DOHH2 (cell line): ENCODE measurements at regions not wholly inside any gene's neighbourhood (a gene's known extent, or its start where the extent isn't known, plus 50 kb on each side); places are given as distances from the start of the nearest gene placed in this dataset.

ENCODE experiments used
- H3F3A ChIP-seq: fragments of 200-600 bp; sonication (generic), shearing (Covaris generic); 2 replicates; pipeline ENCODE4 v1.6.0; 2016; ENCODE audit warnings: antibody characterized with exemption, mild to moderate bottlenecking; ENCODE audit not compliant: control insufficient read depth, insufficient read depth
- H3K27ac ChIP-seq: fragments of 200-600 bp; sonication (generic); 2 replicates; pipeline ENCODE4 v1.5.1; 2014; ENCODE audit warnings: low read depth, mild to moderate bottlenecking, low read length, moderate library complexity
- H3K27me3 ChIP-seq: fragments of 200-600 bp; sonication (generic); 2 replicates; pipeline ENCODE4 v1.6.1; 2014; ENCODE audit warnings: mild to moderate bottlenecking, low read length, mixed read lengths; ENCODE audit not compliant: control insufficient read depth
- H3K36me3 ChIP-seq: fragments of 200-600 bp; sonication (generic); 2 replicates; pipeline ENCODE4 v1.6.1; 2014; ENCODE audit warnings: mild to moderate bottlenecking, low read length, moderate library complexity, mixed read lengths; ENCODE audit not compliant: control insufficient read depth
- H3K4me1 ChIP-seq: fragments of 200-600 bp; sonication (generic); 2 replicates; pipeline ENCODE4 v1.6.1; 2014; ENCODE audit warnings: mild to moderate bottlenecking, low read length, mixed read lengths; ENCODE audit not compliant: control insufficient read depth
- H3K4me2 ChIP-seq: fragments of 200-600 bp; sonication (generic); 2 replicates; pipeline ENCODE4 v1.6.0; 2014; ENCODE audit warnings: mild to moderate bottlenecking, low read length, moderate library complexity
- H3K4me3 ChIP-seq: fragments of 200-600 bp; sonication (generic); 2 replicates; pipeline ENCODE4 v1.5.1; 2014; ENCODE audit warnings: mild to moderate bottlenecking, low read length, mixed read lengths
- H3K79me2 ChIP-seq: fragments of 200-600 bp; sonication (generic); 2 replicates; pipeline ENCODE4 v1.6.1; 2014; ENCODE audit warnings: mild to moderate bottlenecking, low read length, mixed read lengths; ENCODE audit not compliant: control insufficient read depth
- H3K9me2 ChIP-seq: fragments of 200-600 bp; sonication (generic); replicated peaks from 2 replicates; pipeline ENCODE4 v1.6.1; 2014; ENCODE audit warnings: mild to moderate bottlenecking, low read length, mixed read lengths; ENCODE audit not compliant: control insufficient read depth
- H3K9me3 ChIP-seq: fragments of 200-600 bp; sonication (generic); 2 replicates; pipeline ENCODE4 v1.6.1; 2014; ENCODE audit warnings: antibody characterized with exemption, low read length, mixed read lengths; ENCODE audit not compliant: control insufficient read depth, insufficient read depth
- H4K20me1 ChIP-seq: fragments of 200-600 bp; sonication (generic); 2 replicates; pipeline ENCODE4 v1.6.0; 2014; ENCODE audit warnings: low read depth, mild to moderate bottlenecking, antibody characterized with exemption, low read length, moderate library complexity; ENCODE audit not compliant: control insufficient read depth, insufficient read depth
- EZH2phosphoT487 ChIP-seq: fragments of 200-600 bp; sonication (generic); IDR thresholded peaks from 2 replicates; pipeline ENCODE4 v1.6.1; 2017; ENCODE audit warnings: borderline replicate concordance, mild to moderate bottlenecking, antibody characterized with exemption, low read length, moderate library complexity, mixed read lengths
- TF ChIP-seq, protein P1 (sequence below): fragments of 200-600 bp; sonication (generic); IDR thresholded peaks from one replicate; pipeline ENCODE4 v1.5.1; 2014; ENCODE audit warnings: antibody characterized with exemption, mild to moderate bottlenecking, low read depth, low read length; ENCODE audit not compliant: poor library complexity, severe bottlenecking

DNA sequence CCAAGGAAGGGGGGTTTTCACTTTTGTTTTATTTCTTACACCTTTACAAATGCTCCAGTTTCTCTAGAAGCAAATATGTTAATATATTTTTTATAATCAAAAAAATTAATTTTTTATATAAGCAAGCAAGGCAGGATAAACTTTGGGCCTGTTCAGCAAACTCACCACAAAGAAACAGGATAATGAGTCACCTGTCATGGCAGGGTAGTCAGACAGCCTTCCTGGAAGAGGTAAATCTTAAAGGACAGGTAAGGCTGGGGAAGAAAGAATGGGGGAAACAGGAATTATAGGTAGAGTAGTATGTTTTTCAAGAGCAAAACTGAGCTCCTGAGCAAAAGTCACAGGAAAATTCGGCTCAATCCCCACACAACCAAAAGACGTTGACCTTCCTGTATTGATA is 186.3 kb upstream of the SOX9 start:
- Histone ChIP-seq H3K9me2 (no peaks in the 10 kb centered on the region), H4K20me1 (no peaks in the 10 kb centered on the region), H3K36me3 (no peaks in the 10 kb centered on the region), H3K79me2 (no peaks in the 10 kb centered on the region), H3K27ac (no peak overlapping the region), H3K4me2 (no peak overlapping the region), H3K4me3 (no peak overlapping the region), H3K9me3 (no peaks in the 10 kb centered on the region), H3F3A (no peaks in the 10 kb centered on the region), H3K27me3 (no peaks in the 10 kb centered on the region), H3K4me1 (no peaks in the 10 kb centered on the region)
- TF ChIP-seq EZH2phosphoT487 = no peak
- TF ChIP-seq, protein P1, sequence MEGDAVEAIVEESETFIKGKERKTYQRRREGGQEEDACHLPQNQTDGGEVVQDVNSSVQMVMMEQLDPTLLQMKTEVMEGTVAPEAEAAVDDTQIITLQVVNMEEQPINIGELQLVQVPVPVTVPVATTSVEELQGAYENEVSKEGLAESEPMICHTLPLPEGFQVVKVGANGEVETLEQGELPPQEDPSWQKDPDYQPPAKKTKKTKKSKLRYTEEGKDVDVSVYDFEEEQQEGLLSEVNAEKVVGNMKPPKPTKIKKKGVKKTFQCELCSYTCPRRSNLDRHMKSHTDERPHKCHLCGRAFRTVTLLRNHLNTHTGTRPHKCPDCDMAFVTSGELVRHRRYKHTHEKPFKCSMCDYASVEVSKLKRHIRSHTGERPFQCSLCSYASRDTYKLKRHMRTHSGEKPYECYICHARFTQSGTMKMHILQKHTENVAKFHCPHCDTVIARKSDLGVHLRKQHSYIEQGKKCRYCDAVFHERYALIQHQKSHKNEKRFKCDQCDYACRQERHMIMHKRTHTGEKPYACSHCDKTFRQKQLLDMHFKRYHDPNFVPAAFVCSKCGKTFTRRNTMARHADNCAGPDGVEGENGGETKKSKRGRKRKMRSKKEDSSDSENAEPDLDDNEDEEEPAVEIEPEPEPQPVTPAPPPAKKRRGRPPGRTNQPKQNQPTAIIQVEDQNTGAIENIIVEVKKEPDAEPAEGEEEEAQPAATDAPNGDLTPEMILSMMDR = no peak

DNA sequence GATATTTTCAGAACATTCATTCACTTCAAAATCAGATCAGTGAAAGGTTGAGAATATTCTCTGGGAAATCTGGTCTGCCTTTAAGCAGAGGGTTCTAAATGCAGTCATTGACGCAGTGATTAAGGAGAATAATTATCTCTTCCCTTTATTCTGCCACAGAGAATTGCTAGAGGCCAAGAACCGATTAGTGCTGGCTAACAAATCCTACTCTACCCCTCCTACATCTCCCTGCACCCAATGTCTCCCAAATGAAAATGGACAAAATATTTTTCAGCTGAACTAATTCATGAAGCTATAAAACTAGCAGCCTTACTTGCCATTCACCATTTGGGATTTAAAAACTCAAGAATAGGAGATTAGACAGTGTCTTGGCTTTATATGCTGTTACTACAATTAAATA is 185.5 kb upstream of the SOX9 start:
- Histone ChIP-seq H3K9me2 (no peaks in the 10 kb centered on the region), H3K27me3 (no peaks in the 10 kb centered on the region), H3K4me3 (no peak overlapping the region), H3F3A (no peaks in the 10 kb centered on the region), H3K4me1 (no peaks in the 10 kb centered on the region), H3K4me2 (no peak overlapping the region), H3K27ac (no peak overlapping the region), H4K20me1 (no peaks in the 10 kb centered on the region), H3K36me3 (no peaks in the 10 kb centered on the region), H3K79me2 (no peaks in the 10 kb centered on the region), H3K9me3 (no peaks in the 10 kb centered on the region)
- no peak for TF ChIP-seq EZH2phosphoT487
- TF ChIP-seq, protein P1 = no peak

DNA sequence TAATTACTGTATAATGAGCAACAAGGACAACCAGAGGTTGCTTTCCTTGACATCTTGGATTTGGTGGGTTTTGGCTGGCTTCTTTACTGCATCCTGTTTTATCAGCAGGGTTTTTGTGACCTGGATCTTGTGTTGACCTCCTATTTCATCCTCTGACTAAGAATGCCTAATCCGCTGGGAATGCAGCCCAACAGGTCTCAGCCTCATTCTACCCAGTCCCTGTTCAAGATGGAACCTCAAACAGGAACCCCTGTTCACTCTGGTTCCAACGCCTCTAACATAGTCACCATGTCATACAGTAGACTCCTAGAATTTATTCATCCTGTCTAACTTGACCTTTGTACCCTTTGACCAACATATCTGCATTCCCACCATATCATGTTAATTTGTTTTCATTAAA is 183.8 kb upstream of the SOX9 start:
- Histone ChIP-seq H3K36me3 (no peaks in the 10 kb centered on the region), H3K27ac (no peak overlapping the region), H3K4me2 (no peak overlapping the region), H3F3A (no peaks in the 10 kb centered on the region), H3K27me3 (no peaks in the 10 kb centered on the region), H3K79me2 (no peaks in the 10 kb centered on the region), H3K4me1 (no peaks in the 10 kb centered on the region), H3K4me3 (no peak overlapping the region), H4K20me1 (no peaks in the 10 kb centered on the region), H3K9me3 (no peaks in the 10 kb centered on the region), H3K9me2 (no peaks in the 10 kb centered on the region)
- TF ChIP-seq EZH2phosphoT487 = no peak
- TF ChIP-seq, protein P1 = no peak

DNA sequence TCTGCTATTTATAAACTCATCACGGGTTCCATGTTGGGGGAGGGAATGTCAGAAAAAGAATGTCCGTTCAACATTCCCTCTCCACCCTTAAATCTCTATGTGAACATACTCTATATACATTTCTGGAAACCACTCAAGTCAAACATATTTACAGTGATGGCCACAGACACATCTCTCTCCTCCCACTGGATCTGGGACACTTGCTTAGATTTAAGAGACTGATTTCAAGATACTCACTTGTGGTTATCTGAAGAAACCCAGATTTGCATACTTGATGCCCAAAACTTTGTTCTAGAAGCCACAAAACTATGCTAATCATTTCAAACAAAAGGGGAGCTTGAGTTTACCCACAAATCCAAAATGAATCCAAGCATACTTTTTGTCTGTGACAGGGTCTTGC is 182.9 kb upstream of the SOX9 start:
- peaks cover 4% of the 10 kb centered on the region; the same call in 1 of the 2 replicates for H3K4me1 ChIP-seq
- H3K9me2 ChIP-seq = no peaks in the 10 kb centered on the region
- H3K79me2 ChIP-seq = no peaks in the 10 kb centered on the region
- H3K27ac ChIP-seq = no peak overlapping the region
- H3K36me3 ChIP-seq = no peaks in the 10 kb centered on the region
- H3K9me3 ChIP-seq = no peaks in the 10 kb centered on the region
- TF ChIP-seq, protein P1 = no peak
- no peak for TF ChIP-seq EZH2phosphoT487
- H3K4me3 ChIP-seq = no peak overlapping the region
- no peaks in the 10 kb centered on the region for H3K27me3 ChIP-seq
- no peak overlapping the region for H3K4me2 ChIP-seq
- H4K20me1 ChIP-seq = no peaks in the 10 kb centered on the region
- H3F3A ChIP-seq = no peaks in the 10 kb centered on the region
